ENCODE measurements at regions not wholly inside any gene's neighbourhood (a gene's known extent, or its start where the extent isn't known, plus 50 kb on each side); places are given as distances from the start of the nearest gene placed in this dataset.

DNA sequence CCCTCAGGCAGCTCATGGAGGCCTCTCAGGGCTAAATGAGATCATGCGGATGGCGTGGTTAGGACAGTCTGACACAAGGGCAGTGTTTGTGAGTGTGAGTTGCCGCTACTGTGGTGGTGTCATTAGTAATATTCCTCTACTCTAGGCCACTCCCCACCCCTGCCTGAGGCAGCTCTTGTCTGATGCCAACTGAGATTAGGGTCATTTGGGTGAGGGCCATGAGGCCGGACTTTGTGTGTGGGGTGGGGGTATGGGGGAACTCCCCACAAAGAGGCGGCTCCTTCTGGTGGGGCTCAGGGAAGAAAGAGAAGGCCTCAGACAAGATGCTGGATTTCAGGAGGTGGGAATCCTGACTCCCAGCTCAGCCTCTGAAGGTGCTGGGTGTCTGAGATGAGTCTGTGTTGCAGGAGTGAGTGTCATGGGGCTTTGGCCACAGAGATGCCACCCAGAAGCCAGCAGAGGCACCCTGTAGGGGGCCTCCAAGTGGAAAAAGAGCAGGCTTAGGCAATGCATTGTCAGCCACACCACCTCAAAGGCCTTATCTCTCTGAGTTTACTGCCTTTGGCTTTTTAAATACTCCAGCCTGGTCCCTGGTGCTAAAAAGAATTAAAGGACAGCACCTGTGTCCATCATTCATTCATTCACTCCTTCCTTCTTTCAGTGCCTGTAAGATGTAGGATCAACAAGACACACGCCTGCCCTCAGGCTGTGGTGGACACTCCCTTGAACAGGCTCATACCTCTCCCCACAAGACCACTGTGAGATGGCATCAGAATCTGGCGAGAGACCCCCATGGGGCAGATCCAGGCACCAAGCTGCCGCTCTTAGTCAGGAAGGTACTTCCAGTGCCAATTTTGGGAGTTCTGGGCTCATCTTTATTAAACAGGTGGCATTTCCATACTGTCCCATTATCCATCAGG lies 175.2 kb downstream of the MRPL14 start:
- RAD21 ChIA-PET (ENCODE audit: low non-redundant PET in 1 of 2, low total read pairs in 2 of 2, uncharacterized antibody in 2 of 2, unreplicated experiment in 2 of 2): interaction anchor here (1.0 to 1.2 kb wide), 3 partner anchors 96 to 182 kb away, joined by 3 to 5 read pairs (median 3); partner anchors contain the start of gene VEGFA (in 2 of the 2)
- H3K4me3 ChIP-seq (replicated peaks in 1 of 2; ENCODE audit: low read depth in 1 of 2, low read length in 2 of 2): no peak overlapping the region
- CTCF ChIA-PET: interaction anchor here (0.6 to 2.1 kb wide), 8 partner anchors 10 to 182 kb away, joined by 3 to 11 read pairs (median 4); partner anchors contain the start of gene VEGFA

More for the DNA sequence above, 175.2 kb downstream of the MRPL14 start:
- no peak for DNase-seq (ENCODE audit: low read depth, low spot score)
- POLR2A ChIA-PET: interaction anchor here (2.2 kb wide), 1 partner anchor 182 kb away, joined by 8 read pairs; the partner anchor contains the start of gene VEGFA
- TF ChIP-seq FOSL1 (IDR thresholded peaks at IDR 0.05; ENCODE audit: low read depth): no peak
- TF ChIP-seq, protein P1, sequence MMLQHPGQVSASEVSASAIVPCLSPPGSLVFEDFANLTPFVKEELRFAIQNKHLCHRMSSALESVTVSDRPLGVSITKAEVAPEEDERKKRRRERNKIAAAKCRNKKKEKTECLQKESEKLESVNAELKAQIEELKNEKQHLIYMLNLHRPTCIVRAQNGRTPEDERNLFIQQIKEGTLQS (IDR thresholded peaks at IDR 0.05): no peak
- no peak for TF ChIP-seq SP1 (IDR thresholded peaks at IDR 0.05; ENCODE audit: low read depth)
- TF ChIP-seq EZH2phosphoT487 (IDR thresholded peaks at IDR 0.05; ENCODE audit: borderline replicate concordance): no peak
- TF ChIP-seq CBX3 (IDR thresholded peaks at IDR 0.05; ENCODE audit: low read depth): no peak
- TF ChIP-seq ZNF274 (IDR thresholded peaks at IDR 0.05; ENCODE audit: low read depth, low read length): no peak
- TF ChIP-seq SRF (IDR thresholded peaks at IDR 0.05; ENCODE audit: low read depth): no peak
- TF ChIP-seq, protein P2, sequence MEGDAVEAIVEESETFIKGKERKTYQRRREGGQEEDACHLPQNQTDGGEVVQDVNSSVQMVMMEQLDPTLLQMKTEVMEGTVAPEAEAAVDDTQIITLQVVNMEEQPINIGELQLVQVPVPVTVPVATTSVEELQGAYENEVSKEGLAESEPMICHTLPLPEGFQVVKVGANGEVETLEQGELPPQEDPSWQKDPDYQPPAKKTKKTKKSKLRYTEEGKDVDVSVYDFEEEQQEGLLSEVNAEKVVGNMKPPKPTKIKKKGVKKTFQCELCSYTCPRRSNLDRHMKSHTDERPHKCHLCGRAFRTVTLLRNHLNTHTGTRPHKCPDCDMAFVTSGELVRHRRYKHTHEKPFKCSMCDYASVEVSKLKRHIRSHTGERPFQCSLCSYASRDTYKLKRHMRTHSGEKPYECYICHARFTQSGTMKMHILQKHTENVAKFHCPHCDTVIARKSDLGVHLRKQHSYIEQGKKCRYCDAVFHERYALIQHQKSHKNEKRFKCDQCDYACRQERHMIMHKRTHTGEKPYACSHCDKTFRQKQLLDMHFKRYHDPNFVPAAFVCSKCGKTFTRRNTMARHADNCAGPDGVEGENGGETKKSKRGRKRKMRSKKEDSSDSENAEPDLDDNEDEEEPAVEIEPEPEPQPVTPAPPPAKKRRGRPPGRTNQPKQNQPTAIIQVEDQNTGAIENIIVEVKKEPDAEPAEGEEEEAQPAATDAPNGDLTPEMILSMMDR (IDR thresholded peaks at IDR 0.05 in 2 of 3, conservative IDR thresholded peaks at IDR 0.05 in 1 of 3; ENCODE audit: borderline replicate concordance in 1 of 3, insufficient read depth in 1 of 3, low read depth in 2 of 3, low read length in 2 of 3): no peak
- no peak for TF ChIP-seq EZH2 (IDR thresholded peaks at IDR 0.05)
- TF ChIP-seq, protein P3, sequence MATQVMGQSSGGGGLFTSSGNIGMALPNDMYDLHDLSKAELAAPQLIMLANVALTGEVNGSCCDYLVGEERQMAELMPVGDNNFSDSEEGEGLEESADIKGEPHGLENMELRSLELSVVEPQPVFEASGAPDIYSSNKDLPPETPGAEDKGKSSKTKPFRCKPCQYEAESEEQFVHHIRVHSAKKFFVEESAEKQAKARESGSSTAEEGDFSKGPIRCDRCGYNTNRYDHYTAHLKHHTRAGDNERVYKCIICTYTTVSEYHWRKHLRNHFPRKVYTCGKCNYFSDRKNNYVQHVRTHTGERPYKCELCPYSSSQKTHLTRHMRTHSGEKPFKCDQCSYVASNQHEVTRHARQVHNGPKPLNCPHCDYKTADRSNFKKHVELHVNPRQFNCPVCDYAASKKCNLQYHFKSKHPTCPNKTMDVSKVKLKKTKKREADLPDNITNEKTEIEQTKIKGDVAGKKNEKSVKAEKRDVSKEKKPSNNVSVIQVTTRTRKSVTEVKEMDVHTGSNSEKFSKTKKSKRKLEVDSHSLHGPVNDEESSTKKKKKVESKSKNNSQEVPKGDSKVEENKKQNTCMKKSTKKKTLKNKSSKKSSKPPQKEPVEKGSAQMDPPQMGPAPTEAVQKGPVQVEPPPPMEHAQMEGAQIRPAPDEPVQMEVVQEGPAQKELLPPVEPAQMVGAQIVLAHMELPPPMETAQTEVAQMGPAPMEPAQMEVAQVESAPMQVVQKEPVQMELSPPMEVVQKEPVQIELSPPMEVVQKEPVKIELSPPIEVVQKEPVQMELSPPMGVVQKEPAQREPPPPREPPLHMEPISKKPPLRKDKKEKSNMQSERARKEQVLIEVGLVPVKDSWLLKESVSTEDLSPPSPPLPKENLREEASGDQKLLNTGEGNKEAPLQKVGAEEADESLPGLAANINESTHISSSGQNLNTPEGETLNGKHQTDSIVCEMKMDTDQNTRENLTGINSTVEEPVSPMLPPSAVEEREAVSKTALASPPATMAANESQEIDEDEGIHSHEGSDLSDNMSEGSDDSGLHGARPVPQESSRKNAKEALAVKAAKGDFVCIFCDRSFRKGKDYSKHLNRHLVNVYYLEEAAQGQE (IDR thresholded peaks at IDR 0.05; ENCODE audit: low read depth): no peak
- no peak for TF ChIP-seq POLR2AphosphoS5 (IDR thresholded peaks at IDR 0.05; ENCODE audit: low read depth, low read length)
- no peak for TF ChIP-seq ZFX (IDR thresholded peaks at IDR 0.05)
- TF ChIP-seq ELF1 (IDR thresholded peaks at IDR 0.05; ENCODE audit: borderline replicate concordance, low read depth): no peak
- no peak for TF ChIP-seq CEBPB (IDR thresholded peaks at IDR 0.05; ENCODE audit: low read depth)
- H3K9ac ChIP-seq (ENCODE audit: low read length): no peak overlapping the region
- H3K27me3 ChIP-seq (ENCODE audit: insufficient read depth, low read length): no peaks in the 10 kb centered on the region
- BruUV-seq (replicated peaks): no TSS peak
- H3K36me3 ChIP-seq (ENCODE audit: control insufficient read depth in 1 of 2, insufficient read depth in 2 of 2, low read length in 2 of 2): no peaks in the 10 kb centered on the region
- H3K4me1 ChIP-seq (ENCODE audit: control insufficient read depth in 1 of 2, insufficient read depth in 2 of 2, low read length in 2 of 2): no peaks in the 10 kb centered on the region
- H3K9me3 ChIP-seq (ENCODE audit: control insufficient read depth in 1 of 2, insufficient read depth in 1 of 2, low read depth in 1 of 2, low read length in 2 of 2): 0 out of 4 replicates have a peak, but pooled peaks cover 0 to 3% of the 10 kb centered on the region in 2 experiments
- ATAC-seq: 0 out of 2 replicates have a peak, but pooled peaks have one; percentile 7
- no peak overlapping the region for H2AFZ ChIP-seq (ENCODE audit: low read depth, low read length, poor library complexity, severe bottlenecking)
- no peaks in the 10 kb centered on the region for H3K79me2 ChIP-seq (ENCODE audit: insufficient read depth, low read length)
- H3K4me2 ChIP-seq (ENCODE audit: low read length): no peak overlapping the region
- no peaks in the 10 kb centered on the region for H3K9me2 ChIP-seq (ENCODE audit: insufficient read depth)
- intact Hi-C loops (cut with micrococcal nuclease): loop anchor here (1.0 to 5.0 kb wide), 4 partner anchors 120 to 285 kb away; no protein-coding TSS in a partner anchor
- H3K27ac ChIP-seq (ENCODE audit: low read depth, low read length): no peak overlapping the region
- H4K20me1 ChIP-seq (ENCODE audit: insufficient read depth): no peaks in the 10 kb centered on the region

All from HCT116 (cell line).